K562 (cell line): ENCODE measurements at regions not wholly inside any gene's neighbourhood (a gene's known extent, or its start where the extent isn't known, plus 50 kb on each side); places are given as distances from the start of the nearest gene placed in this dataset.

Experiments used
- ATAC-seq: fragments of 200-7000 bp; cut with Tn5 transposase; 3 replicates; pipeline ENCODE4 v1.9.1; 2020; ENCODE audit warnings: moderate library complexity
- BruUV-seq: library from RNA; stranded (reverse); fragments of 400-500 nt; replicated peaks from 2 replicates; lab custom pipeline; 2021; lab: Mats Ljungman, UMichigan
- CTCF ChIA-PET: fragments of 300-600 bp; formaldehyde crosslinking; extraction: SDS; loops from one replicate; lab custom pipeline; 2021; ENCODE audit warnings: low intra/inter-chr PET ratio; lab: Yijun Ruan, JAX
- POLR2A ChIA-PET: fragments of 300-600, 350-650 bp; sonication (Branson Sonifier 250); formaldehyde crosslinking; extraction: SDS; loops from one replicate; lab custom pipeline; 2021; ENCODE audit warnings: antibody characterized with exemption, inconsistent platforms; lab: Yijun Ruan, JAX
- DNase-seq, 4 experiments: peaks; one replicate each; pipeline versions ENCODE4 v3.0.0 to v3.0.0-alpha.2; 2011 to 2018; ENCODE audit warnings: low spot score in 3 of 4, mixed read lengths in 3 of 4; ENCODE audit errors: extremely low read depth in 1 of 4
- FAIRE-seq: peaks from 2 replicates; lab custom pipeline; 2011; peaks lifted over from hg19 to GRCh38; lab: Jason Lieb, UNC
- H2AFZ ChIP-seq: 2 replicates; pipeline ENCODE4 v1.6.0; 2011; ENCODE audit warnings: low read depth, low read length, control low read depth, inconsistent platforms
- H3K27ac ChIP-seq: fragments of 200-600 bp; 3 replicates; pipeline ENCODE4 v1.8.0; 2011; ENCODE audit warnings: low read depth, mild to moderate bottlenecking, control low read depth, inconsistent platforms, low read length, moderate library complexity, mixed read lengths; ENCODE audit errors: extremely low read depth
- H3K27me3 ChIP-seq, 2 experiments: fragments of 300-600 bp in 1 of 2; 2 replicates in 1 of 2; 3 replicates in 1 of 2; pipeline versions ENCODE4 v1.6.0 to v1.8.0; 2011; ENCODE audit warnings: inconsistent platforms in 2 of 2, low read length in 2 of 2, mild to moderate bottlenecking in 1 of 2, mixed read lengths in 1 of 2, moderate library complexity in 1 of 2; ENCODE audit not compliant: control insufficient read depth in 2 of 2, insufficient read depth in 2 of 2
- H3K36me3 ChIP-seq: fragments of 300-600 bp; 3 replicates; pipeline ENCODE4 v1.8.0; 2011; ENCODE audit warnings: mild to moderate bottlenecking, low read length, inconsistent platforms; ENCODE audit not compliant: control insufficient read depth, insufficient read depth
- H3K4me1 ChIP-seq, 2 experiments: fragments of 200-600 bp in 1 of 2; replicated peaks in 1 of 2; 2 replicates in 1 of 2; 3 replicates in 1 of 2; pipeline versions ENCODE4 v1.5.1 to v1.8.0; 2011; ENCODE audit warnings: inconsistent platforms in 2 of 2, low read length in 2 of 2, mild to moderate bottlenecking in 1 of 2, mixed read lengths in 1 of 2, moderate library complexity in 1 of 2; ENCODE audit not compliant: control insufficient read depth in 2 of 2, insufficient read depth in 2 of 2
- H3K4me2 ChIP-seq: 2 replicates; pipeline ENCODE4 v1.6.1; 2011; ENCODE audit warnings: low read length, control low read depth, inconsistent platforms, mixed read lengths; ENCODE audit not compliant: insufficient read depth
- H3K4me3 ChIP-seq: fragments of 200-600 bp; sonication (generic), shearing (Covaris generic); 2 replicates; pipeline ENCODE4 v1.5.1; 2016; ENCODE audit warnings: control low read depth, inconsistent platforms
- H3K79me2 ChIP-seq: fragments of 200-600 bp; 3 replicates; pipeline ENCODE4 v1.8.0; 2011; ENCODE audit warnings: low read length, inconsistent platforms; ENCODE audit not compliant: control insufficient read depth, insufficient read depth
- H3K9ac ChIP-seq, 2 experiments: 2 replicates each; pipeline versions ENCODE4 v1.6.0 to v1.6.1; 2011; ENCODE audit warnings: low read depth in 2 of 2, low read length in 2 of 2, control low read depth in 1 of 2, inconsistent platforms in 1 of 2, mild to moderate bottlenecking in 1 of 2, mixed read lengths in 1 of 2; ENCODE audit not compliant: insufficient read depth in 1 of 2
- H3K9me1 ChIP-seq: one replicate; pipeline ENCODE4 v1.6.0; 2011; ENCODE audit warnings: inconsistent platforms, mild to moderate bottlenecking, low read length, moderate library complexity; ENCODE audit not compliant: control insufficient read depth, insufficient read depth
- H3K9me3 ChIP-seq: replicated peaks from 2 replicates; pipeline ENCODE4 v1.5.1; 2011; ENCODE audit warnings: low read depth, low read length, inconsistent platforms; ENCODE audit not compliant: control insufficient read depth, insufficient read depth
- H4K20me1 ChIP-seq: replicated peaks from 2 replicates; pipeline ENCODE4 v1.6.1; 2011; ENCODE audit warnings: low read length, inconsistent platforms, mixed read lengths; ENCODE audit not compliant: control insufficient read depth, insufficient read depth
- IRF2 ChIP-seq: sonication (generic); formaldehyde crosslinking; IDR thresholded peaks from 2 replicates; pipeline ENCODE4 v1.8.1; 2022; ENCODE audit warnings: mild to moderate bottlenecking, missing genetic modification reagents
- KAT8 ChIP-seq: fragments of 450-650 bp; IDR thresholded peaks from 2 replicates; pipeline ENCODE4 v1.6.1; 2016; ENCODE audit warnings: low read depth, mild to moderate bottlenecking
- NFATC3 ChIP-seq: fragments of 450-650 bp; IDR thresholded peaks from 2 replicates; pipeline ENCODE4 v1.6.1; 2017; ENCODE audit warnings: mild to moderate bottlenecking
- NFE2 ChIP-seq: IDR thresholded peaks from 2 replicates; pipeline ENCODE4 v1.6.1; 2014; ENCODE audit warnings: antibody characterized with exemption, low read depth
- SMAD1 ChIP-seq: fragments of 150-350 bp; IDR thresholded peaks from 2 replicates; pipeline ENCODE4 v1.6.1; 2014; ENCODE audit warnings: low read length, low read depth; ENCODE audit not compliant: partially characterized antibody
- SMARCC2 ChIP-seq: fragments of 450-650 bp; IDR thresholded peaks from 2 replicates; pipeline ENCODE4 v1.6.1; 2017; ENCODE audit warnings: antibody characterized with exemption, moderate library complexity, mild to moderate bottlenecking, low read depth
- SREBF1 ChIP-seq: fragments of 150-350 bp; IDR thresholded peaks from 2 replicates; pipeline ENCODE4 v1.6.1; 2014; ENCODE audit warnings: antibody characterized with exemption, low read depth, low read length, borderline replicate concordance
- USF1 ChIP-seq: sonication (generic); formaldehyde crosslinking; IDR thresholded peaks from 2 replicates; pipeline ENCODE4 v1.9.0; 2022; ENCODE audit warnings: mild to moderate bottlenecking, missing genetic modification reagents
- ZEB2 ChIP-seq: fragments of 450-650 bp; IDR thresholded peaks from 2 replicates; pipeline ENCODE4 v1.6.1; 2016
- ZNF184 ChIP-seq: sonication (generic); formaldehyde crosslinking; IDR thresholded peaks from 2 replicates; pipeline ENCODE4 v1.5.0; 2020; ENCODE audit warnings: missing genetic modification reagents
- ZNF41 ChIP-seq: fragments of 250-450 bp; sonication (Bioruptor Pico); conservative IDR thresholded peaks from 2 replicates; pipeline ENCODE4 v1.4.0; 2020; ENCODE audit warnings: mild to moderate bottlenecking
- ZNF511 ChIP-seq: sonication (generic); formaldehyde crosslinking; IDR thresholded peaks from 2 replicates; pipeline ENCODE4 v1.8.0; 2022; ENCODE audit warnings: mild to moderate bottlenecking, missing genetic modification reagents
- ZNF589 ChIP-seq: fragments of 200-800 bp; sonication (Bioruptor generic); IDR thresholded peaks from 2 replicates; pipeline ENCODE4 v1.6.1; 2016; ENCODE audit warnings: low read depth, missing genetic modification characterization, missing compliant biosample characterization
- ZNF780A ChIP-seq: fragments of 250-450 bp; sonication (Bioruptor Pico); IDR thresholded peaks from 2 replicates; pipeline ENCODE4 v1.5.0; 2021; ENCODE audit warnings: mild to moderate bottlenecking
- WGBS: fragments of 100-300 bp; shearing (Covaris generic); methylation state at CpG from one replicate; pipeline ENCODE4 v1.1.6; 2016; ENCODE audit warnings: low coverage, mixed read lengths; ENCODE audit not compliant: insufficient coverage; ENCODE audit errors: missing lambda C conversion rate; 5-methylcytosine and 5-hydroxymethylcytosine counted together
- in situ Hi-C: fragments of 300-500 bp; cut with MboI; formaldehyde crosslinking; loops from 4 replicates; pipeline ENCODE4 v1.15.0; 2018; ENCODE audit warnings: inconsistent platforms, mixed read lengths
- intact Hi-C: fragments of 100-400 bp; cut with micrococcal nuclease; formaldehyde crosslinking; loops from 2 replicates; pipeline ENCODE4 v1.14.2; 2022
- TF ChIP-seq, protein P1 (sequence below), 2 experiments: fragments of 450-650 bp in 1 of 2; sonication (generic) in 1 of 2; formaldehyde crosslinking; conservative IDR thresholded peaks; 2 replicates each; pipeline versions ENCODE4 v1.4.0 to v1.8.1; 2020 to 2022; ENCODE audit warnings: mild to moderate bottlenecking in 1 of 2, missing genetic modification reagents in 1 of 2
- TF ChIP-seq, protein P2 (sequence below): sonication (generic); formaldehyde crosslinking; IDR thresholded peaks from 2 replicates; pipeline ENCODE4 v1.8.1; 2023; ENCODE audit warnings: mild to moderate bottlenecking, missing genetic modification reagents

GRCh38 chr4:114383067-114383466 is 215.5 kb upstream of the UGT8 start:
- WGBS: 0% methylated on average over 4 of the region's 4 CpGs
- ATAC-seq (no peak), DNase-seq (no peak), FAIRE-seq (no peak)
- Histone ChIP-seq H2AFZ (no peak overlapping the region), H4K20me1 (no peaks in the 10 kb centered on the region), H3K79me2 (no peaks in the 10 kb centered on the region), H3K9me3 (no peaks in the 10 kb centered on the region), H3K36me3 (no peaks in the 10 kb centered on the region), H3K27ac (no peak overlapping the region), H3K27me3 (no peaks in the 10 kb centered on the region), H3K4me3 (no peak overlapping the region), H3K9me1 (no peaks in the 10 kb centered on the region), H3K4me1 (no peaks in the 10 kb centered on the region), H3K9ac (no peak overlapping the region), H3K4me2 (no peak overlapping the region)
- ChIA-PET POLR2A (no interaction called here), CTCF (no interaction called here)
- intact Hi-C loops: loop anchor here (10.0 kb wide), 1 partner anchor 1108 kb away; no protein-coding TSS in a partner anchor
- TF ChIP-seq ZNF589 (CRISPR knock-in tag) (no peak), ZNF511 (CRISPR knock-in tag) (no peak), NFATC3 (no peak), ZNF41 (CRISPR knock-in tag) (no peak), ZNF184 (no peak), IRF2 (CRISPR knock-in tag) (no peak), ZNF780A (no peak), USF1 (CRISPR knock-in tag) (no peak), SMAD1 (no peak), SREBF1 (no peak), KAT8 (no peak), NFE2 (no peak), ZEB2 (no peak), SMARCC2 (no peak)
- TF ChIP-seq, protein P1, sequence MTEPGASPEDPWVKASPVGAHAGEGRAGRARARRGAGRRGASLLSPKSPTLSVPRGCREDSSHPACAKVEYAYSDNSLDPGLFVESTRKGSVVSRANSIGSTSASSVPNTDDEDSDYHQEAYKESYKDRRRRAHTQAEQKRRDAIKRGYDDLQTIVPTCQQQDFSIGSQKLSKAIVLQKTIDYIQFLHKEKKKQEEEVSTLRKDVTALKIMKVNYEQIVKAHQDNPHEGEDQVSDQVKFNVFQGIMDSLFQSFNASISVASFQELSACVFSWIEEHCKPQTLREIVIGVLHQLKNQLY (CRISPR knock-in tag; conservative IDR thresholded peaks at IDR 0.05): no peak
- TF ChIP-seq, protein P2, sequence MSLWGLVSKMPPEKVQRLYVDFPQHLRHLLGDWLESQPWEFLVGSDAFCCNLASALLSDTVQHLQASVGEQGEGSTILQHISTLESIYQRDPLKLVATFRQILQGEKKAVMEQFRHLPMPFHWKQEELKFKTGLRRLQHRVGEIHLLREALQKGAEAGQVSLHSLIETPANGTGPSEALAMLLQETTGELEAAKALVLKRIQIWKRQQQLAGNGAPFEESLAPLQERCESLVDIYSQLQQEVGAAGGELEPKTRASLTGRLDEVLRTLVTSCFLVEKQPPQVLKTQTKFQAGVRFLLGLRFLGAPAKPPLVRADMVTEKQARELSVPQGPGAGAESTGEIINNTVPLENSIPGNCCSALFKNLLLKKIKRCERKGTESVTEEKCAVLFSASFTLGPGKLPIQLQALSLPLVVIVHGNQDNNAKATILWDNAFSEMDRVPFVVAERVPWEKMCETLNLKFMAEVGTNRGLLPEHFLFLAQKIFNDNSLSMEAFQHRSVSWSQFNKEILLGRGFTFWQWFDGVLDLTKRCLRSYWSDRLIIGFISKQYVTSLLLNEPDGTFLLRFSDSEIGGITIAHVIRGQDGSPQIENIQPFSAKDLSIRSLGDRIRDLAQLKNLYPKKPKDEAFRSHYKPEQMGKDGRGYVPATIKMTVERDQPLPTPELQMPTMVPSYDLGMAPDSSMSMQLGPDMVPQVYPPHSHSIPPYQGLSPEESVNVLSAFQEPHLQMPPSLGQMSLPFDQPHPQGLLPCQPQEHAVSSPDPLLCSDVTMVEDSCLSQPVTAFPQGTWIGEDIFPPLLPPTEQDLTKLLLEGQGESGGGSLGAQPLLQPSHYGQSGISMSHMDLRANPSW (CRISPR knock-in tag): no peak
- no TSS peak for BruUV-seq
- in situ Hi-C loops: loop anchor here (25.0 kb wide), 1 partner anchor 971 kb away; no protein-coding TSS in a partner anchor
